Activated naive CD8-positive, alpha-beta T cell treated with anti-CD3 and anti-CD28 coated beads, Interleukin-2, amount 50 U/mL, for 16 hours (primary cell): ENCODE measurements at regions not wholly inside any gene's neighbourhood (a gene's known extent, or its start where the extent isn't known, plus 50 kb on each side); places are given as distances from the start of the nearest gene placed in this dataset.
"Not testable (repeated sequence)": the region's sequence is repeated elsewhere in the genome, so short reads cannot be mapped to it uniquely, and the experiment has no call there.

Experiments
- DNase-seq: peaks from one replicate; pipeline ENCODE4 v3.0.0-alpha.2; 2020; ENCODE audit warnings: low read depth, low spot score

DNA sequence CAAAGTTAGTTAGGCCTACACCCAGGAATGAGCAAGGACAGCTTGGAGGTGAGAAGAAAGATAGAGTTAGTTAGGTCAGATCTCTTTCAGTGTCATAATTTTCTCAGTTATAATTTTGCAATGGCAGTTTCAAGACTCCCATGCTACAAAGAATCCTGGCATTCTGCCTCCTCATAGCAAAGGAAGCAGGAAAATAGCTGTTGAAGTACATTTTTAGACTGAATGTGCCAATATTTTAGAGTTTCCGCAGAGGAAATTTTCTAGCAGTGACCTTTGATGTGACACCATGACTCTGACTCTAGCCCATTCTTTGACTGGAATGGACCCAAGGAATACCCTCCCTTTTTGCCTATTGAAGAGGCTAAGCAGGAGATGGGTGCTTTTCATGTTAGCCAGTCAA lies 371.7 kb downstream of the PIK3C3 start:
- DNase-seq = no peak

DNA sequence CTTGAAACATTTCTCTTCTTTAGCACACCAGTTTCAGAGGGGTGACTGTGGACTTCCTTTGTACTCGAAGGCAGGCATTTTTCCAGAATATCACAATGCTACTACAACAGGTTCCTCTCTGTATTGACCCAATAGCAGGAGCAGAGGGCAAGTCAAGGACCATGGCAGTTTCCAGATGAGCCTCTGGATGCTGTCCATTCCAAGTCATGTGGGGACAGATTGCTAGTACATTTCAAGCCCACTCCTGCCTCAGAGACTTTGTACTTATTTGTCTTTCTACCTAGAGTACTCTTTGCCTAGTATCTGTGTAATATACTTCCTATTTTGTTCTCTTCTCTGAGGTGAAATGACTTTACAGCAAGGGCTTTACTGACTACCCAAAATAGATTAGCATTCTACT lies 373.9 kb downstream of the PIK3C3 start:
- DNase-seq = no peak

DNA sequence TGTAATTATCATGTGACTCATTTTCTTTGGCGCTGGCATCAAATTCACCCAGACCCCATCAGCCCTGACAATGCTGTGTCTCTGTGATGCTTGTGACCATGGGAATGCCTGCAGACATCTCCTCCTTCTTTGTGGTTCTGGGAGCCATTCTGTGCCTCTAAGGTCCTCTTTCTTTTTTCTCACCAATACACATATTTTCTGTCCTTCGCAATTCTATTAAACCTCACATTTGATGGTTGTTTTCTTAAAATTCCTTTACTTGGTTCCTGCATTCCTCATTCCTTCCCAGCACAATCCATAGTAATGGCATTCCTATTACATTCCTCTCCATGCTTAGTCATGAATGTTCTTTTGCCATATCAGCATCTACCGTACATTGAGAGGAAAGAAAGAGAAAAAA lies 375.3 kb downstream of the PIK3C3 start:
- DNase-seq = no peak

DNA sequence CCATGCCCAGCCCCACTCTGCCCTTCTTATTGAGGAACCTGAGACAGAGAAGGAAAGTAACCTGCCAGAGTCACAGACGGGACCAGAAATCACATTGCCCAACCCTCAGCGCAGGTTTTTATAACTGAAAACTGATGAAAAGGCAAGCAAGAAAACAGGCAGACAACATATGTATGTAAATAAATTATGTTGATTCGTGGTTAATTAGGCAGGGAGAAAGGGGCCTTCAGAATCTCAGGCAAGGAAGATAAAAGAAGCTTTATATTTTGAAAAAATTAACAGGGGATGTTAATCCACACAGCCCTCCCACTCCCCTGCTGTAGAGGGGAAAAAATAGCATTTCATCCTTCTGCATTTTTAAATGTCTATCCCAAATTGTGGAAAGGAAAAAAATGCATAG lies 378.5 kb downstream of the PIK3C3 start:
- DNase-seq = no peak

DNA sequence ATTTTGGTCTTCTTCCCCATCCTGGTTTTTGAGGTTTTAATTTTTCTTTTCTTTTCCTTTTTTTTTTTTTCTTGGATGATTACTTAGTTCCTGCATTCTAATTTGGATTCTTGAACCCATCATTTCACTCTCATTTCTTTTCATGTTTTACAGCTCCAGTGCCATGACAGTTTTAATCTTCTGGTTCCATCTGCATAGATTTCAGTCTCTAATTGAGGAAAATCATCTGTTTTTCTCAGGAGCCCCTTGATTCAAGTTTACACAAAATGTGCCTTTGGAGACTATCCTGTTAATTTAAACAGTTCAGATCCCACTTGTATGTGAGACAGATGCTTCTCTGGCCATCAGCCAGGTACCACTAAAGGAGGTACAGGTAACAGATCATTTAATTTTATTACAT lies 379.9 kb downstream of the PIK3C3 start:
- no peak for DNase-seq

DNA sequence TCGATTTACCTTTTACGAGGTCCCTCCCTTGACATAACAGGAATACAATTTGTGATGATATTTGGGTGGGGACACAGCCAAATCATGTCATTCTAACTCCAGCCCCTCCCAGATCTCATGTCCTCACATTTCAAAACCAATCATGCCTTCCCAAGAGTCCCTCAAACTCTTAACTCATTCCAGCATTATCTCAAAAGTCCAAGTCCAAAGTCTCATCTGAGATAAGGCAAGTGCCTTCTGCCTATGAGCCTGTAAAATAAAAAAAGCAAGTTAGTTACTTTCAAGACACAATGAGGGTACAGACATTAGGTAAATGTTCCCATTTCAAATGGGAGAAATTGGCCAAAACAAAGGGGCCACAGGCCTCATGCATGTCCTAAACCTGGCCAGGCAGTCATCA lies 381.1 kb downstream of the PIK3C3 start:
- DNase-seq = no peak

DNA sequence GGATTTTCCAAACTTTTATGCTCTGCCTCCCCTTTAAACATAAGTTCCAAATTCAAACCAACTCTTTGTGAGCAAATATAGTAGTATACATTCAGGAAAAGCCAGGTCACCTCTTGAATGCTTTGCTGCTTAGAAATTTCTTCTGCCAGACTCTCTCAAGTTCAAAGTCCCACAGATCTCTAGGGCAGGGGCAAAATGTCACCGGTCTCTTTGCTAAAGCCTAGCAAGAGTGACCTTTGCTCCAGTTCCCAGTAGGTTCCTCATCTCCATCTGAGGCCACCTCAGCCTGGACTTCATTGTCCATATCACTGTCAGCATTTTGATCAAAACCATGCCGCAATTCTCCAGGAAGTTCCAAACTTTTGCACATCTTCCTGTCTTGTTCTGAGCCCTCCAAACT lies 382.3 kb downstream of the PIK3C3 start:
- not testable (repeated sequence) for DNase-seq

DNA sequence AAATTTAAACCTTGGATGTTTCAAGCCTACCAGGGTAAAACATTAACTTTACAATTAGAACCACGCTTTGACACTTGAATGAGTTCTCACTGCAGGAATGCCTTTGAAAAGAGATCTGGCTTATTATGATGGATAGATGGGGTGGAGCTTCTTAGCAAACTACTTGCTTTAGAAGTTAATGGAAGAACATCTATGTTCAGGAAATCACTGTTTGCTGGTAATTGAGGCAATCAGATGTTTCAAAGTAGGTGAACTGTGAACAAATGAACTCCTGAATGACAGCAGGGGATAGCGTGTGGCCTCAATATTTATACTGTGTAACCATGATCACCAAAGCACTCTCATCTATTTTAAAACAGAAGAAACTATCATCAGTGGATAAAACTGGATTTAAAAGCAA lies 383.6 kb downstream of the PIK3C3 start:
- DNase-seq = no peak

DNA sequence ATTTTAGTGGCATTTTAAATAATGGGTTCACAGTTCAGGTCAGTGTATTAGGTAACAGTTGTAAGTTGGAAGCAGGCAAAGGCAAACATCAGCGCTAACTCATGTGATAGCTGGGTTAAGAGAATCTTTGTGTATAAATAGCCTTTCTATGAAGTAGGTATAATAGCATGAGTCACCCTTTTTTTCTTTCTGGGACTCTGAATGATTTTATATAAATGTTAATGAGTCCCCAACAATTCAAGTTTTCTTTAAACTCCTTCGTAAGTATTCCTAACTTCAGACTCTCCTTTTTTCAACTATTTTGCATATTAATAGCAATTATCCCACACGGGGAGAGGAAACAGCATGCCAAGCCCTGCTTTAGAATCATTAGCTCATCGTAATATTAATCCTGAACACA lies 384.3 kb downstream of the PIK3C3 start:
- no peak for DNase-seq

DNA sequence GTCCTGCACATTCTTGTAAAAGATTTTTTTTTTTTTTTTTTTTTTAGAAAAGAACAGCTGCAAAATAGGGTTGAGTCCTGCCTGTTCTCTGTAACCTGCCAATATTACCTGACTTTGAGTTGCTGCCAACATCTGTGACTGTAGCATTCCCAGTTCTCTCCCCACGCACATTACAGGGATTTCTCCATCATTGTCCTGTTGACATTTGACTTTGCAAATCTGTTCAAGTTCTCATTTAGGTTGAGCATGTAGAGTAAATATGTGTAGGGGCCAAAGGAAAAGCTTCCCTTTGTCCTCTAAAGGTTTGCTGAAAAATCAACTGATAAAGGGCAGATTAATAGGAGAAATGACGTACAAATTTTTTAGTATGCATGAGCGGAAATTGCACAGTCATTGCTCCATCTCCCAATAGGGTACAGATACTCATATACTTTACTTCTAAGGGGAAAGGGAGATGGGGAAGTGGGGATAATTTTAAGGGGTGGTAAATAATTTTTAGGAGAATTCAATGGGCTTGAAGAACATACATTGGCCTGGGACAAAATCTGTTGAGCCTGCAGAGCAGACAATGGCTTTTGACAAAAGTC lies 385.5 kb downstream of the PIK3C3 start:
- no peak for DNase-seq

DNA sequence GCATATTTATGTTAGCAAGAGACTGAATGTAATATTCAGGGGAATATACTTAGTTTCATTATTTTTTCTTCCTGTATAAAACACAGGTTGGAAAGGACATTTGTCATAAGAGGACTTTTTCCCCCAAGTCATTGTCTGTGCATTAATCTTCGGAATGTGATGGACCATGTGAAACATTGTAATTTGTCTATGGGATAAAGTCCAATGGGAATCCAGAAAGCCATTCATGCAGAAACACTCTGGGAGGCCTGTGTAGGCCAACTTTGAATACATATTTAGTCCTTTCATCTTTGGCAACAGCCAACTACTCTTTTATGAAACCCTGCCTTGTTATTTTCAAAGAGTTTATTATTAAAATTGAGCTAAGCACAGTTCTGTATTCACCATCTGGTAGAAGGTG lies 386.4 kb downstream of the PIK3C3 start:
- no peak for DNase-seq

DNA sequence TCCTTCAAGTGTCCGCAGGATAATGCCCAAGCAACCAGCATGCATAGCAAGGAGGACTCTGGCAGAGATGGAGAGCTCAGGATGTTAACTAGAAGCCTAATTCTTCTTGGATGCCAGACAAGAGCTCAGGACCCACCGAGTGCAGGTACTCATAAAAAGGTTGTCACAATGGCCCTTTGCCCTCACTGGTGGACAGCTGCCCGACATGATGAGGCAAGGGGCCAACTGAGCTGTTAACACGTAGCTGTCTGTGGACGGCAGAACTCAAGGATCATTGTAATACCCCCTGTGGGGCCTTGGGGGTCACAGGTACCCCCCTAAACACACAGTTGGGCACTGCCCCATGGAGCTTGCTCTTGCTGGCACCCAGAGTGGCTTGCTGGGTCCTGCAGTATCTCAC lies 393.7 kb downstream of the PIK3C3 start:
- DNase-seq = no peak

DNA sequence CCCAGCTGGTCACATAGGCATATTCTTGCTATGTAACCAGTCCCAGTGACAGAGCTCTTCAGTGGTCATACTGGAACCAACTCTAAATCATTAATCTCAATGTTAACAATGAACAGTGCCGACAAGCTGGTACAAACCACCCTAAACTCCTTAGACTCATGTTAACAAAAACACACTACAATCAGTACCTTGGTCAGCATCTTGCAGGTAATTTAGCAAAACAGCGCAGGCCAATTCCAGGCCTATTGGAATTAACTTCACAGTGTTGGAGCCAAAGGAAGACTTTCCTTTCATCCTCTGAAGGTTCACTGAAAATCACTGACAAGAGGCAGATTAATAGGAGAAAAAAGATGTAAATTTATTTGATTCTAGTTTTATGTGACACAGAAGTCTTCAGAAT lies 396.4 kb downstream of the PIK3C3 start:
- no peak for DNase-seq

DNA sequence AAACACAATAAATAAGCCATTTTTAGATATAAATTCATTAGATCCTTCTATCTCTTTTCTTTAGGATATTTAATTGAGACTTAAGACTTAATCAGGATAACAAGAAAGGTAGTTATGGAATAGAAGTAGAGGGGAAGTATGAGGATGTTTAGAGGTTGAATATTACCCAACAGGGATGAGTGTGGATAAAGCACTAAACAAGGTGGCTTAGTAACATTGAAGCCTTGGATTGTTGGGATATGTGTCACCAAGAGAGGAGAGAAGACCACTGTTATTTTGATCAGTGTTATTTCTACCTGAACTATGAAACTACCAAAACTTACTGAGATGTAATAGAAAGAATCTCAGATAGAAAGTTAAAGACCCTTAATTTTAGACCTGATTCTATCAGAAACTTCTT lies 405.7 kb downstream of the PIK3C3 start:
- DNase-seq = no peak

DNA sequence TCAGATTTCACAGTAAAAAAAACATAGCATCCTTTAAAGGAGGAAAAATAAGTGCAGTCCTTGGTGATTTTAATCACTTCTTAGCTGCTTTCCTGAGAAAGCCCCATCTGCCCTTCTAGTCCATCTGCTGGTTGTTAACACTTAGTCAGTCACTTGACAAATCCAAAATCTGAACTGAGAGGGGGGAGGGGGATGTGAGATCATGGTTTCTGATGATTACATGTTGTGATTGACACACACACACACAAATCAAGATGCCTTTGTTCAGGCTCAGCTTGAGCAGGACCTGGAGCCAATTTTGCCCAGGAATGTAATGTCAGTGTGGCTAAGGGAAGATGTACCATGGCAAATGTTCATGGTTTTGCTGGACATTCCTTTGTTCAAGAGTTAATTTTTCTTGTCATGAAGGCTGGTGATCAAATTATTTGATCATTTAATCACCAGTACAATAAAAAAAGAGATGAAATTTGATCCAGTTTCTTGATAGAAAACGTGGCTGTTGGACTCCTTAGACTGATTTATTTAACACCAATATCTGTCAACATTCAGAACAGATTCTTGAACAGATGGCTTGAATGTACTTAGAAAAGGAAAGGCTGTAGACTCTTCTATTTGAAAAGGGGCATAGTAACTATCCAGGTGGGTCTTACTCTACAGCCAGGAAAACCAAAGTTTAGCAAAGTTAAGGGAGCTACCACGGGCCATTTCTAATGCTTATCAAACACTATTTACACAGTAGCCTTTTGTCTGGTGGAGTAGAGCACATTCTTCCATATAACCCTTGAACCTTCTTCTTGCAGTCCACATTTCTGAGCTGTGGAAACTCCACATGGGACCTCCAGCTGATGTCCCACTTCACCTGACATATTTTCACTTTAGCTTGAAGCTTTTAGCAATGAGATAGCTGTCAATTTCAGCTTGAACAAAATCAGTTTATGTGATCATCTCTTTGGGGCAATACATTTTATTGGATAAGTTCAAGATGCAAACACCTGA lies 408.7 kb downstream of the PIK3C3 start:
- no peak for DNase-seq

DNA sequence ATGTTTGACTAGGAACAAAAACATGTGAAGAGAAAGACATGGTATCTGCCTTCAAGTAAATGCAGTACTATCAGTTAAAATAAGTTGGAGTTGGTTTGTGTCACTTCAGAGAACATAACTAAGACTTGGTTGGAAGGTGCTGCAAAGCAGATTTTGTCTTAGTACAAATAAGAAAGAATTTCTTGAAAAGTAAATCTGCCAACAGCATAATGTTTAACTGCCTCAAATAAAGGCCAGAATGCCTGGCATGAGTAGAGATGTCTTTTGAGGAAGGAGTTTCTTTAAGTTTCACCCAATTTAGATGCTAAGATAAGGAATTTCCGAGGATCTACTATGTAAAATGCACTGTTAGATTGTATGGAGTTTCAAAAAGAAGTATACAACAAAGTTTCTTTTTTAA lies 409.7 kb downstream of the PIK3C3 start:
- no peak for DNase-seq

DNA sequence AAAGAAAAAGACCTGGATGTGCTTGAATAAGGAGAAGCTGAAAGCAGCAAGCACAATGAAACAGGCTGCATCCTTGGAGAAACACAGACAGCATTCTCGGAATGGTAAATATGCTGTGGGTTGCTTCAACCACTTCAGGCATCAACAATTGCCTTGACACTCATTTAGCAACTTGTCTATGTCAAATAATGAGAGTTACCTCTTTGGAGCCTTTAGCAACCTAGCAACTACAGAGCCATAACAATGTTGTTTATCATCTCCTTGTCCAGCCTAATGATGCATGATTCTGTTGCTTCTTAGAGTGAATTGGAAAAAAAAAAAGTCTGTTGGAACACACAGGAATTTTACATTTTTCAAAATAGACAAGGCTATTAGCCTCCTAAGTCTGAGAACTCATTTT lies 410.6 kb downstream of the PIK3C3 start:
- no peak for DNase-seq

DNA sequence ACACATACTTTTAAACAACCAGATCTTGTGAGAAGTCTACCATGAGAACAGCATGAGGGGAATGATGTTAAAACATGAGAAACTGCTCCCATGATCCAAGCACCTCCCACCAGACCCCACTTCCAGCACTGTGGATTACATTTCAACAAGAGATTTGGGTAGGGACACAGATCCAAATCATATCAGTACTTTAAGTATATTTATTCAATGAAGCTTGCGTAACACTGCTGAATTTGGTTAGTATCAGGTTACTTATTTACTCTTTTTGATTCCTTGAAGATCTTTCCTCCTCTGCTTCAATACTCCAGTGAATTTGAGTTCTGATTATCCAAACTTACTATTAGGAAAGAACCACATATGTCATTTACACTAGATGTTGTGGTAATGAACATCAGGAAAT lies 418.6 kb downstream of the PIK3C3 start:
- no peak for DNase-seq

DNA sequence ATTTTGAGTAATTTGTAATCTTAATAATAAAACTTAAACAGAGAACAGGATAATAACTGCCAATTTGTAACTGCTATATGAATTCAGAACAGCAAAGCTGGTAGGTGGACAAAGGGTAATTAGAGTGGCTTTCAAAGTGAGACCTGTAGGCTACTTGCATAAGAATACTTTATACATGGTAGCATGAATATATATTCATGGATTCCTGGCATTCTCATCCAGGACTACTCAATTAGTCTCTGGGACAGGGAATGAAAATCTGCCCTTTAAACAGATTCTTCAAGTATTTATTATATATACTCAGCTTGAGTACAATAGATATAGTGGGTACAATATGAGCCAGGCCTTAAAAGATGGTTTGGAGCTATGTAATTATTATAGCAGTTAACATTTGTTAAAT lies 419.9 kb downstream of the PIK3C3 start:
- DNase-seq = no peak

DNA sequence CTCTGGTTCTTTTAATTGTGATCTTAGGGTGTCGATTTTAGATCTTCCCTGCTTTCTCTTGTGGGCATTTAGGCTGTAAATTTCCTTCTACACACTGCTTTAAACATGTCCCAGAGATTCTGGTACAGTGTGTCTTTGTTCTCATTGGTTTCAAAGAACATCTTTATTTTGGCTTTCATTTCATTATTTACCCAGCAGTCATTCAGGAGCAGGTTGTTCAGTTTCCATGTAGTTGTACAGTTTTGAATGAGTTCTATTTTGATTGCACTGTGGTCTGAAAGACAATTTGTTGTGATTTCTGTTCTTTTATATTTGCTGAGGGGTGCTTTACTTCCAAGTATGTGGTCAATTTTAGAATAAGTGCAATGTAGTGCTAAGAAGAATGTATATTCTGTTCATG lies 423.8 kb downstream of the PIK3C3 start:
- DNase-seq = not testable (repeated sequence)

DNA sequence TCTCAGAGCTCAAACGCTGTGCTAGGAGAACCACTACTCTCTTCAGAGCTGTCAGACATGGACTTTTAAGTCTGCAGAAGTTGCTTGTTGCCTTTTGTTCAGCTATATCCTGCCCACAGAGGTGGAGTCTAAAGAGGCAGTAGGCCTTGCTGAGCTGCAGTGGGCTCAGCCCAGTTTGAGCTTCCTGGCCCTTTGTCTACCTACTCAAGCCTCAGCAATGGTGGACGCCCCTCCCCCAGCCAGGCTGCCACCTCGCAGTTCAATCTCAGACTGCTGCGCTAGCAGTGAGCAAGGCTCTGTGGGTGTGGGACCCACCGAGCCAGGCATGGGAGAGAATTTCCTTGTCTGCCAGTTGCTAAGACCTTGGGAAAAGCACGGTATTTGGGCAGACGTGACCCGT lies 426.2 kb downstream of the PIK3C3 start:
- DNase-seq = not testable (repeated sequence)

DNA sequence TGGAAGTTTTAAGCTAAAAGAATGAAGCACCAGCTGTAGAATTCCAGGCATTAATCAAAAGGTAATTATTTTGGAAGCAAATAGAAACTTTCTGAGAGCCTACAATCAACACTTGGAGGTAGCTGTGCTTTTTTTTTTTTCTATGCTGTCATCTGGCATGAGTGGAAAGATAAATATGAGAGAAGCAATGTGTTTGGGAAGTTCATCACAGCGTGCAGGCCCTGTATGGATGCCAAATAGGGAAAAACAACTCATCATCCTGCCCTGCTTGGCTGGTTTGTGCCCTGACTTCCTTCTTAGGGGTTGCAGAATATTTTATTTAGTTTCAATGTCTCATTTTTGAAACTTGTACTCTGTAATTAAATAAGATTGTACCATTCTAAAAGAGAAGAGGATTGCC lies 437.4 kb downstream of the PIK3C3 start:
- DNase-seq = no peak

DNA sequence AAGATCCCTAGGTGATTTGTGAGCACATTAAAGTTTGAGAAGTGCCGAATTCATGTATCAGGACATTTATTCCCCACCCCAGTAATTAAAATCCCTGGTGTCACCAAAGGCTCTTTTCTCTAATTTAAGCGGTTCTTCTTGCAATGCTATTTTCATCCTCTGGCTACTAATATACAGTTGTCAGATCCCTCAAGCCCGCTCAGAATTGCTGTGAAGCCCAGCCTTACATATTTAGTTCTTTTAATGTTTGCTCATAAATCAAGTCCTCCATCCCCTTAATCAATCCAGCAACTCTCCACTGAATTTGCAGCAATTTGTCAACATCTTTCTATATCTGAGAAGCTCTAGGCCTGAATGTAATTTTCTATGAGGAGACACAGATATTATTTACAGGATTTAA lies 437.9 kb downstream of the PIK3C3 start:
- DNase-seq = no peak
